Stomach (tissue), 8 donors: ENCODE measurements at regions not wholly inside any gene's neighbourhood (a gene's known extent, or its start where the extent isn't known, plus 50 kb on each side); places are given as distances from the start of the nearest gene placed in this dataset.
"Not testable (repeated sequence)": the region's sequence is repeated elsewhere in the genome, so short reads cannot be mapped to it uniquely, and the experiment has no call there.

ENCODE experiments used
- DNase-seq, 2 donors: peaks; one replicate each; pipeline versions ENCODE4 v3.0.0 to v3.0.0-alpha.2; 2013 to 2019
- H3K27ac ChIP-seq, 5 donors: fragments of 200-600 bp in 4 of 5; sonication (generic) in 4 of 5; one replicate each; pipeline ENCODE4 v1.5.1; 2013 to 2019; ENCODE audit warnings: mild to moderate bottlenecking in 1 of 5, moderate library complexity in 1 of 5
- H3K27me3 ChIP-seq, 3 donors: fragments of 200-600 bp; sonication (generic); one replicate each; pipeline ENCODE4 v1.5.1; 2017 to 2019; ENCODE audit warnings: mixed run types in 1 of 3
- H3K36me3 ChIP-seq, 4 donors: fragments of 200-600 bp; sonication (generic); 1 replicate in 3 of 4; 2 replicates in 1 of 4; pipeline ENCODE4 v1.5.1; 2016 to 2019
- H3K4me1 ChIP-seq, 4 donors: fragments of 200-600 bp; sonication (generic); one replicate each; pipeline ENCODE4 v1.5.1; 2016 to 2019
- H3K4me3 ChIP-seq, 4 donors: fragments of 200-600 bp; sonication (generic) in 3 of 4; one replicate each; pipeline ENCODE4 v1.5.1; 2016 to 2019; ENCODE audit warnings: mild to moderate bottlenecking in 1 of 4
- H3K9me3 ChIP-seq, 4 donors: fragments of 200-600 bp; sonication (generic); one replicate each; pipeline ENCODE4 v1.5.1; 2016 to 2019
- CTCF ChIP-seq, 7 experiments: fragments of 450-650 bp in 4 of 7; fragments of 200-600 bp in 3 of 7; sonication (generic) in 3 of 7; IDR thresholded peaks; one replicate each; pipeline ENCODE4 v1.5.1; 2016 to 2019; ENCODE audit warnings: antibody characterized with exemption in 7 of 7, control low read depth in 2 of 7, mild to moderate bottlenecking in 1 of 7
- EP300 ChIP-seq: sonication (generic); formaldehyde crosslinking; IDR thresholded peaks from one replicate; pipeline ENCODE4 v1.6.1; 2017; ENCODE audit warnings: antibody characterized with exemption
- POLR2A ChIP-seq, 4 donors: fragments of 450-650 bp; IDR thresholded peaks; one replicate each; pipeline ENCODE4 v1.6.1; 2016; ENCODE audit warnings: antibody characterized with exemption in 4 of 4, control low read depth in 2 of 4, mild to moderate bottlenecking in 1 of 4, moderate library complexity in 1 of 4
- POLR2AphosphoS5 ChIP-seq, 3 donors: sonication (generic); formaldehyde crosslinking; IDR thresholded peaks; one replicate each; pipeline ENCODE4 v1.6.1; 2016; ENCODE audit warnings: antibody characterized with exemption in 3 of 3
- WGBS, 5 donors: extraction: QIAGEN DNeasy Blood & Tissue Kit in 3 of 5; methylation state at CpG; one replicate each; pipeline versions ENCODE4 v1.1.5 to v1.1.7; 2013 to 2018; 5-methylcytosine and 5-hydroxymethylcytosine counted together
- intact Hi-C: fragments of 100-400 bp; cut with DNase I; formaldehyde crosslinking; loops from one replicate; pipeline ENCODE4 v1.15.1; 2023; ENCODE audit warnings: low total_unique reads
- donor health status: healthy with polysubstance abuse.
- donor health status: Bipolar disorder and iron deficiency.
- donor health status: healthy.

- no peaks in the 10 kb centered on the region for H3K36me3 ChIP-seq
- H3K9me3 ChIP-seq, result peaks cover 0 to 5% (median 0%) of the 10 kb centered on the region in 4 donors
- H3K27me3 ChIP-seq, result peaks cover 0 to 2% (median 0%) of the 10 kb centered on the region in 3 donors
- 87 to 91% (median 88%) methylated on average over 16 to 17 of the region's 17 CpGs for WGBS, 5 donors
- DNase-seq, result no peak
- intact Hi-C loops, result no loop called here
- TF ChIP-seq POLR2AphosphoS5 (IDR thresholded peaks at IDR 0.05) (no peak), CTCF (IDR thresholded peaks at IDR 0.05) (no peak), POLR2A (IDR thresholded peaks at IDR 0.05) (no peak), EP300 (no peak)
- H3K27ac ChIP-seq, result no peak overlapping the region
- H3K4me1 ChIP-seq, result no peaks in the 10 kb centered on the region
- H3K4me3 ChIP-seq, result no peak overlapping the region
Observed at GRCh38 chr22:44566911-44567310, 68.9 kb upstream of the RTL6 start.

GRCh38 chr22:44562651-44563050, 64.6 kb upstream of the RTL6 start:
- H3K36me3 ChIP-seq, intact Hi-C loops, H3K9me3 ChIP-seq, H3K27ac ChIP-seq, DNase-seq, H3K4me1 ChIP-seq, H3K4me3 ChIP-seq: not testable (repeated sequence)
- peaks cover 0 to 14% (median 0%) of the 10 kb centered on the region in 3 donors for H3K27me3 ChIP-seq
- WGBS, 5 donors, result 64 to 76% (median 71%) methylated on average over 7 of the region's 7 CpGs

GRCh38 chr22:44561139-44561840, 63.3 kb upstream of the RTL6 start:
- TF ChIP-seq POLR2AphosphoS5 (IDR thresholded peaks at IDR 0.05) (no peak), EP300 (no peak), CTCF (IDR thresholded peaks at IDR 0.05) (no peak), POLR2A (IDR thresholded peaks at IDR 0.05) (no peak)
- 84 to 89% (median 86%) methylated on average over 6 of the region's 6 CpGs for WGBS, 5 donors
- DNase-seq, result no peak

GRCh38 chr22:44558671-44559070, 60.6 kb upstream of the RTL6 start:
- peaks cover 0 to 25% (median 0%) of the 10 kb centered on the region in 3 donors for H3K27me3 ChIP-seq
- H3K36me3 ChIP-seq, H3K4me1 ChIP-seq, H3K27ac ChIP-seq, H3K9me3 ChIP-seq, intact Hi-C loops, DNase-seq, H3K4me3 ChIP-seq: not testable (repeated sequence)
- 70 to 78% (median 77%) methylated on average over 7 of the region's 7 CpGs for WGBS, 5 donors

More at GRCh38 chr22:44561139-44561840, 63.3 kb upstream of the RTL6 start:
- Histone ChIP-seq H3K4me3 (no peak overlapping the region), H3K36me3 (no peaks in the 10 kb centered on the region), H3K4me1 (no peaks in the 10 kb centered on the region), H3K27ac (no peak overlapping the region), H3K27me3 (peaks cover 0 to 18% (median 0%) of the 10 kb centered on the region in 3 donors), H3K9me3 (no peaks in the 10 kb centered on the region)
- intact Hi-C loops, result no loop called here

GRCh38 chr22:44557872-44558271, 59.8 kb upstream of the RTL6 start:
- DNase-seq, intact Hi-C loops, H3K36me3 ChIP-seq, H3K4me1 ChIP-seq, H3K9me3 ChIP-seq, H3K27ac ChIP-seq, H3K4me3 ChIP-seq: not testable (repeated sequence)
- 90 to 96% (median 93%) methylated on average over 4 of the region's 4 CpGs for WGBS, 5 donors
- peaks cover 0 to 25% (median 0%) of the 10 kb centered on the region in 3 donors for H3K27me3 ChIP-seq

- intact Hi-C loops, result no loop called here
Observed at GRCh38 chr22:44557064-44557748, 59.2 kb upstream of the RTL6 start.

More at GRCh38 chr22:44557064-44557748, 59.2 kb upstream of the RTL6 start:
- Histone ChIP-seq H3K36me3 (no peaks in the 10 kb centered on the region), H3K27ac (no peak overlapping the region), H3K27me3 (peaks cover 0 to 25% (median 0%) of the 10 kb centered on the region in 3 donors), H3K9me3 (no peaks in the 10 kb centered on the region), H3K4me3 (no peak overlapping the region), H3K4me1 (no peaks in the 10 kb centered on the region)
- DNase-seq, result no peak
- WGBS, 5 donors, result 65 to 82% (median 75%) methylated on average over 8 of the region's 8 CpGs
- TF ChIP-seq POLR2AphosphoS5 (IDR thresholded peaks at IDR 0.05), result no peak
- no peak for TF ChIP-seq EP300
- TF ChIP-seq CTCF (IDR thresholded peaks at IDR 0.05), result no peak
- TF ChIP-seq POLR2A (IDR thresholded peaks at IDR 0.05), result no peak
